ENCODE measurements at regions not wholly inside any gene's neighbourhood (a gene's known extent, or its start where the extent isn't known, plus 50 kb on each side); places are given as distances from the start of the nearest gene placed in this dataset.

GRCh38 chr11:87466223-87466622 lies 428.5 kb downstream of the TMEM135 start:
- intact Hi-C loops (cut with DNase I), result no loop called here
- ATAC-seq, result peak; percentile 61 to 70
- DNase-seq, result no peak
- no peak overlapping the region for H3K27ac ChIP-seq
- no peak overlapping the region for H3K4me3 ChIP-seq
- H3K36me3 ChIP-seq, result no peaks in the 10 kb centered on the region
- no peaks in the 10 kb centered on the region for H3K27me3 ChIP-seq (ENCODE audit: low read depth)
- no peaks in the 10 kb centered on the region for H3K4me1 ChIP-seq
- no peak for TF ChIP-seq CTCF (IDR thresholded peaks at IDR 0.05)
- H3K9me3 ChIP-seq, result no peaks in the 10 kb centered on the region

GRCh38 chr11:87465716-87466115 lies 428.0 kb downstream of the TMEM135 start:
- intact Hi-C loops (cut with DNase I), result no loop called here
- DNase-seq (no peak), ATAC-seq (no peak)
- Histone ChIP-seq H3K4me3 (no peak overlapping the region), H3K36me3 (no peaks in the 10 kb centered on the region), H3K27ac (no peak overlapping the region), H3K4me1 (no peaks in the 10 kb centered on the region), H3K9me3 (no peaks in the 10 kb centered on the region), H3K27me3 (ENCODE audit: low read depth) (no peaks in the 10 kb centered on the region)
- no peak for TF ChIP-seq CTCF (IDR thresholded peaks at IDR 0.05)

GRCh38 chr11:87463486-87464102 lies 425.9 kb downstream of the TMEM135 start:
- H3K4me1 ChIP-seq, result no peaks in the 10 kb centered on the region
- no peak for ATAC-seq
- no peaks in the 10 kb centered on the region for H3K36me3 ChIP-seq
- TF ChIP-seq CTCF (IDR thresholded peaks at IDR 0.05), result no peak
- no peak overlapping the region for H3K27ac ChIP-seq
- DNase-seq, result no peak
- H3K27me3 ChIP-seq (ENCODE audit: low read depth), result no peaks in the 10 kb centered on the region
- H3K9me3 ChIP-seq, result no peaks in the 10 kb centered on the region
- H3K4me3 ChIP-seq, result no peak overlapping the region
- intact Hi-C loops (cut with DNase I), result no loop called here

GRCh38 chr11:87462171-87462570 lies 424.4 kb downstream of the TMEM135 start:
- Histone ChIP-seq H3K4me3 (no peak overlapping the region), H3K4me1 (no peaks in the 10 kb centered on the region), H3K9me3 (no peaks in the 10 kb centered on the region), H3K27me3 (ENCODE audit: low read depth) (no peaks in the 10 kb centered on the region), H3K36me3 (no peaks in the 10 kb centered on the region), H3K27ac (no peak overlapping the region)
- intact Hi-C loops (cut with DNase I), result no loop called here
- no peak for TF ChIP-seq CTCF (IDR thresholded peaks at IDR 0.05)
- ATAC-seq (no peak), DNase-seq (no peak)

GRCh38 chr11:87460842-87461637 lies 423.3 kb downstream of the TMEM135 start:
- H3K27ac ChIP-seq, result no peak overlapping the region
- DNase-seq (no peak), ATAC-seq (no peak)
- no peaks in the 10 kb centered on the region for H3K36me3 ChIP-seq
- no peak for TF ChIP-seq CTCF (IDR thresholded peaks at IDR 0.05)
- no peaks in the 10 kb centered on the region for H3K27me3 ChIP-seq (ENCODE audit: low read depth)
- no peak overlapping the region for H3K4me3 ChIP-seq
- no peaks in the 10 kb centered on the region for H3K4me1 ChIP-seq
- intact Hi-C loops (cut with DNase I), result no loop called here
- H3K9me3 ChIP-seq, result no peaks in the 10 kb centered on the region
